DMS153 treated with DMSO at 0.1 percent for 48 hours (cell line): ENCODE measurements at regions not wholly inside any gene's neighbourhood (a gene's known extent, or its start where the extent isn't known, plus 50 kb on each side); places are given as distances from the start of the nearest gene placed in this dataset.

Source experiments
- DNase-seq: peaks from one replicate; lab custom pipeline; 2025; ENCODE audit not compliant: unreplicated experiment; lab: John Stamatoyannopoulos, UW

- no peak for DNase-seq
These were observed 63.0 kb upstream of the TPRG1 start for GRCh38 chr3:189108735-189109134.

- DNase-seq = no peak
These were observed 62.6 kb upstream of the TPRG1 start for GRCh38 chr3:189109145-189109544.

GRCh38 chr3:189117087-189117486 is 54.7 kb upstream of the TPRG1 start:
- DNase-seq = no peak

GRCh38 chr3:189118896-189119295 is 52.9 kb upstream of the TPRG1 start:
- DNase-seq = no peak

GRCh38 chr3:189119950-189120349 is 51.8 kb upstream of the TPRG1 start:
- no peak for DNase-seq

- DNase-seq = no peak
These were observed 50.7 kb upstream of the TPRG1 start for GRCh38 chr3:189121092-189121491.
